Ectodermal cell (in vitro differentiated cells): ENCODE measurements at regions not wholly inside any gene's neighbourhood (a gene's known extent, or its start where the extent isn't known, plus 50 kb on each side); places are given as distances from the start of the nearest gene placed in this dataset.

ENCODE experiments used
- H3K27ac ChIP-seq: 2 replicates; pipeline ENCODE4 v1.7.0; 2013; ENCODE audit warnings: mild to moderate bottlenecking, low read depth, low read length; ENCODE audit not compliant: insufficient read depth, poor library complexity, severe bottlenecking
- H3K27me3 ChIP-seq: 2 replicates; pipeline ENCODE4 v1.7.0; 2013; ENCODE audit warnings: mild to moderate bottlenecking, low read length; ENCODE audit not compliant: insufficient read depth, control insufficient read depth, poor library complexity, severe bottlenecking
- H3K36me3 ChIP-seq: one replicate; pipeline ENCODE4 v1.7.0; 2013; ENCODE audit warnings: low read length; ENCODE audit not compliant: control insufficient read depth, insufficient read depth
- H3K4me1 ChIP-seq: one replicate; pipeline ENCODE4 v1.7.0; 2013; ENCODE audit warnings: low read length; ENCODE audit not compliant: control insufficient read depth, insufficient read depth
- H3K4me3 ChIP-seq: 2 replicates; pipeline ENCODE4 v1.7.0; 2013; ENCODE audit warnings: low read depth, low read length, control low read depth; ENCODE audit not compliant: insufficient read depth
- H3K9me3 ChIP-seq: 2 replicates; pipeline ENCODE4 v1.7.0; 2013; ENCODE audit warnings: mild to moderate bottlenecking, low read length, moderate library complexity; ENCODE audit not compliant: control insufficient read depth
- WGBS, 2 experiments: methylation state at CpG; one replicate each; pipeline ENCODE4 v1.1.7; 2013; ENCODE audit warnings: missing lambda C conversion rate in 2 of 2; 5-methylcytosine and 5-hydroxymethylcytosine counted together

- no peaks in the 10 kb centered on the region for H3K27me3 ChIP-seq
- H3K27ac ChIP-seq = no peak overlapping the region
- no peaks in the 10 kb centered on the region for H3K4me1 ChIP-seq
- no peak overlapping the region for H3K4me3 ChIP-seq
- WGBS, 2 experiments = 91% methylated on average over 1 of the region's 1 CpG
- no peaks in the 10 kb centered on the region for H3K9me3 ChIP-seq
- no peaks in the 10 kb centered on the region for H3K36me3 ChIP-seq
Observed at GRCh38 chr18:41490861-41491260, 464.2 kb upstream of the PIK3C3 start.

- no peaks in the 10 kb centered on the region for H3K9me3 ChIP-seq
- no peaks in the 10 kb centered on the region for H3K36me3 ChIP-seq
- H3K4me3 ChIP-seq = no peak overlapping the region
- H3K27ac ChIP-seq = no peak overlapping the region
- no peaks in the 10 kb centered on the region for H3K27me3 ChIP-seq
- WGBS, 2 experiments = 76 to 89% methylated on average over 1 of the region's 1 CpG
- H3K4me1 ChIP-seq = no peaks in the 10 kb centered on the region
Observed at GRCh38 chr18:41486575-41486974, 468.5 kb upstream of the PIK3C3 start.

GRCh38 chr18:41484069-41484468, 471.0 kb upstream of the PIK3C3 start:
- no peak overlapping the region for H3K27ac ChIP-seq
- H3K9me3 ChIP-seq = no peaks in the 10 kb centered on the region
- no peaks in the 10 kb centered on the region for H3K27me3 ChIP-seq
- WGBS, 2 experiments = 90 to 100% methylated on average over 1 of the region's 1 CpG
- no peaks in the 10 kb centered on the region for H3K36me3 ChIP-seq
- no peaks in the 10 kb centered on the region for H3K4me1 ChIP-seq
- no peak overlapping the region for H3K4me3 ChIP-seq

GRCh38 chr18:41482501-41482900, 472.5 kb upstream of the PIK3C3 start:
- Histone ChIP-seq H3K4me1 (no peaks in the 10 kb centered on the region), H3K27me3 (no peaks in the 10 kb centered on the region), H3K36me3 (no peaks in the 10 kb centered on the region), H3K27ac (no peak overlapping the region), H3K9me3 (no peaks in the 10 kb centered on the region), H3K4me3 (no peak overlapping the region)
- WGBS, 2 experiments = 72 to 100% methylated on average over 3 to 4 of the region's 4 CpGs

- Histone ChIP-seq H3K4me3 (no peak overlapping the region), H3K27me3 (no peaks in the 10 kb centered on the region), H3K36me3 (no peaks in the 10 kb centered on the region), H3K27ac (no peak overlapping the region), H3K9me3 (no peaks in the 10 kb centered on the region), H3K4me1 (no peaks in the 10 kb centered on the region)
- 92% methylated on average over 4 of the region's 4 CpGs for WGBS, 2 experiments
Observed at GRCh38 chr18:41466436-41467160, 488.4 kb upstream of the PIK3C3 start.

- no peaks in the 10 kb centered on the region for H3K36me3 ChIP-seq
- 90 to 94% methylated on average over 2 of the region's 2 CpGs for WGBS, 2 experiments
- H3K27me3 ChIP-seq = no peaks in the 10 kb centered on the region
Observed at GRCh38 chr18:41465386-41465785, 489.6 kb upstream of the PIK3C3 start.

GRCh38 chr18:41464278-41464677, 490.8 kb upstream of the PIK3C3 start:
- WGBS, 2 experiments = 53 to 60% methylated on average over 1 of the region's 1 CpG
- no peaks in the 10 kb centered on the region for H3K27me3 ChIP-seq

More at GRCh38 chr18:41465386-41465785, 489.6 kb upstream of the PIK3C3 start:
- Histone ChIP-seq H3K4me1 (no peaks in the 10 kb centered on the region), H3K9me3 (no peaks in the 10 kb centered on the region), H3K27ac (no peak overlapping the region), H3K4me3 (no peak overlapping the region)

GRCh38 chr18:41462946-41463345, 492.1 kb upstream of the PIK3C3 start:
- Histone ChIP-seq H3K27me3 (no peaks in the 10 kb centered on the region), H3K4me3 (no peak overlapping the region), H3K4me1 (no peaks in the 10 kb centered on the region), H3K27ac (no peak overlapping the region), H3K36me3 (no peaks in the 10 kb centered on the region), H3K9me3 (no peaks in the 10 kb centered on the region)
- WGBS, 2 experiments = 71% methylated on average over 1 of the region's 1 CpG; no CpG with 5 or more reads in 1 of the 2 experiments

More at GRCh38 chr18:41464278-41464677, 490.8 kb upstream of the PIK3C3 start:
- Histone ChIP-seq H3K4me1 (no peaks in the 10 kb centered on the region), H3K36me3 (no peaks in the 10 kb centered on the region), H3K27ac (no peak overlapping the region), H3K4me3 (no peak overlapping the region), H3K9me3 (no peaks in the 10 kb centered on the region)

GRCh38 chr18:41461114-41461513, 493.9 kb upstream of the PIK3C3 start:
- Histone ChIP-seq H3K4me3 (no peak overlapping the region), H3K36me3 (no peaks in the 10 kb centered on the region), H3K27me3 (no peaks in the 10 kb centered on the region), H3K9me3 (no peaks in the 10 kb centered on the region), H3K4me1 (no peaks in the 10 kb centered on the region), H3K27ac (no peak overlapping the region)
- whole genome bisulfite sequencing, 2 experiments = 94 to 99% methylated on average over 2 of the region's 2 CpGs

- H3K4me1 ChIP-seq = no peaks in the 10 kb centered on the region
- no peaks in the 10 kb centered on the region for H3K27me3 ChIP-seq
- H3K36me3 ChIP-seq = no peaks in the 10 kb centered on the region
- no peak overlapping the region for H3K4me3 ChIP-seq
- no peak overlapping the region for H3K27ac ChIP-seq
- WGBS, 2 experiments = 100% methylated on average over 2 of the region's 2 CpGs; no CpG with 5 or more reads in 1 of the 2 experiments
- no peaks in the 10 kb centered on the region for H3K9me3 ChIP-seq
Observed at GRCh38 chr18:41459656-41460055, 495.4 kb upstream of the PIK3C3 start.
